Renal cortical epithelial cell (primary cell): ENCODE measurements at regions not wholly inside any gene's neighbourhood (a gene's known extent, or its start where the extent isn't known, plus 50 kb on each side); places are given as distances from the start of the nearest gene placed in this dataset.
"Not testable (repeated sequence)": the region's sequence is repeated elsewhere in the genome, so short reads cannot be mapped to it uniquely, and the experiment has no call there.

Source experiments
- DNase-seq: peaks from one replicate; pipeline ENCODE4 v3.0.0-alpha.2; 2011; ENCODE audit warnings: low read depth

- no peak for DNase-seq
Observed at GRCh38 chr6:167392631-167393316, 67.9 kb downstream of the TTLL2 start.

GRCh38 chr6:167393731-167394130 lies 68.8 kb downstream of the TTLL2 start:
- no peak for DNase-seq

DNA sequence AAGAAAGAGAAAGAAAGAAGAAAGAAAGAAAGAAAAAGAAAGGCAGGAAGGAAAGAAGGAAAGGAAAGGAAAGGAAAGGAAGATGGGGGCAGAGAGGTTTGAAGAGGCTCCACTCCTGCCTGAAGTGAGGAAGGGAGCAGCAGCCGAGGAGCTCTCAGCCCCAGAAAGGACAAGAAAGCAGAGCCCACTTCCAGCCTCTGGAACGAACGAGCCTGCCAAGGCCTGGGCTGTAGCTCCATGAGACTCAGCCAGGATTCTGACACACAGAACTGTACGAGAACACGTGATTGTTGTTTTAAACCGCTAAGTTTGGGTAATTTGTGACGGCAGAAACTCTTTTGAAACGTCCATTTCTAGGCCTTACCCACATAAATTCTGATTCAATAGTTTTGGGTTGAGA lies 69.5 kb downstream of the TTLL2 start:
- DNase-seq: no peak

DNA sequence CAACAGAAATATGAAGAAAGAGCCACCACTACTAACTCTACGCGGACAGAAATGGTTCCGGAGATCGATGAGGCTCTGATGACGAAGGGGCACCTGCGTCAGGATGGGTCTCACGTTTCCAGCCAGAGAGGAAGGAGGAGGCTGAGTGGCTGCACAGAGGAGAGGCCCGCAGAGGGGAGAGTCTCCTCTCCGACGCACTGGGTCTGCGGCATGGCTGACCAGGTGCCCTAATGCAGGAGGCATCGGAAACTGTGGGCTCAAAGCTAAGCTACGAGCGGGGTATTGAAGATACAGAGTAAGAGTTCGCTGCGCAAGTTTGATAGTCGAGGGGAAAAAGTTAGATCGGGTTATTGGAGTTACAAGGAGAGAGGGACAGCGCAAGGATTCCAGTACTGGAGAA lies 69.9 kb downstream of the TTLL2 start:
- DNase-seq: no peak

- no peak for DNase-seq
Observed at GRCh38 chr6:167396068-167396658, 71.3 kb downstream of the TTLL2 start.

- no peak for DNase-seq
Observed at GRCh38 chr6:167396659-167397490, 72.0 kb downstream of the TTLL2 start.

DNA sequence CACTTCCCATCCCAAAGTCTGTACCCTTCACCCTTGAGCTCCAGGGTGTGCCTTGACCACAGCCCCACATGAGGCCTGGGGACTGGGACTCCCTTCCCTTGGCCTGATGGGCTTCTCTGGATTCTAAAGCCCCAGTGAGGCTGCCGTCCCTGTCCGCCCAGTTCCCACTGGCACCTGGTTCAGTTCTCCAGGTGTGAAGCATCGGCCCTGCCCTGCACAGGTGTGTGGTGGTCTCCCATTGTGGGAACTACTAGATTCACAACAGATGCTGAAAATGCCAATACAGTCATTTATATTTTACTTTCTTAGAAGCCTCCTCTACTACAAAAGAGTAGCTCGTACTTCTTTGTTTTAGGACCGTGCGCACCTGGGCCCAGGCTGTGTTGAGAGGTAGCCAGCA lies 72.8 kb downstream of the TTLL2 start:
- no peak for DNase-seq

GRCh38 chr6:167398214-167399050 lies 73.5 kb downstream of the TTLL2 start:
- DNase-seq: no peak

- DNase-seq: no peak
Observed at GRCh38 chr6:167399051-167399387, 74.1 kb downstream of the TTLL2 start.

DNA sequence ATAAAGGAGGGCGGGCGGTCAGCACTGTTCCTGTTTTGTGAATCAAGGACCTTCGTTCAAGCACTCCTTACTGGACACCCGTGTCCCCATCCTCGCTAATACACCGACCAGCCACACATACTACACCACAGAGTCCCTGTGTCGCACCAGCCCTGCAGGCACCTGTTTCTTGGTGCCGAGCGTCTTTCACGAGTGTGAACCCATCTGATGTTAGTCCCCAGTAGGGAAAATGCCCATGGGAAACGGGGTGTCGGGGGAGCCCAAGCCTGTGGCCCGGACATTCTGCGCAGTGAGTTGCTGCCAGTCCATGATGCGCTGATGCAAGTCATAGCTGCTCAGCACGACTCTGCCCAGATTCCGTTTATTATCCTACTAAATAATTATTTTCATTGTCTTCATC lies 74.7 kb downstream of the TTLL2 start:
- DNase-seq: no peak

- DNase-seq: no peak
Observed at GRCh38 chr6:167400482-167401138, 75.7 kb downstream of the TTLL2 start.

DNA sequence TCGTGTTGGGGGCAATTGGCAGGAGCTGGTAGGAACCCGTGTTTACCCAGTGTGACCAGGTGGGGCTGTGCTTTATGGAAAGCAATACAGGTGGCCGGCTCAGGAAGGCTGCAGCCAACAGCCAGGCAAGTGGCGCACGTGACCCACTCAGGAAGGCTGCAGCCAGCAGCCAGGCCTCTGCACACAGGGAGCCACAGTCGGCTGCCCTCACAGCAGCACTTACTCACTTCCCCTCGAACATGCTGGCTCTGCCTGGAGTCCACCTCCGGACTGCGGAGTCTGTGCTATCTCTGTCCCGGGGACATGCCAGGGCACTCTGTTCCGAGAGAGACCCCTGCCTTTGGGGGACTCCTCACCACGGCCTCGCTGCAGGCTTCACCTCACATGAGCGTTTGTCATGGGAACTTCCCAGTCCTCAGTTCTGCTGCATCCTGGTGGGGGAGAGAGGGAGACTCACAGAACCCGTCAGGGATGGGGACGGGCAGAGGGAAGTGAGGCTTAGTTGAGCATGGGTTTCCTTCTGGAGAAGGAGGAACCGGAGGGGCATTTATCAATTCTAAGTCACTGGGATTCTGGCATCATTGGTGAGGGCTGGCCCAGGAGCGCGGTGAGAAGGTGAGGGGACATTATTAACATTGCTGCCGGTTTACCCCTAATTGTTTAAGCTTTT lies 76.8 kb downstream of the TTLL2 start:
- DNase-seq: no peak

DNA sequence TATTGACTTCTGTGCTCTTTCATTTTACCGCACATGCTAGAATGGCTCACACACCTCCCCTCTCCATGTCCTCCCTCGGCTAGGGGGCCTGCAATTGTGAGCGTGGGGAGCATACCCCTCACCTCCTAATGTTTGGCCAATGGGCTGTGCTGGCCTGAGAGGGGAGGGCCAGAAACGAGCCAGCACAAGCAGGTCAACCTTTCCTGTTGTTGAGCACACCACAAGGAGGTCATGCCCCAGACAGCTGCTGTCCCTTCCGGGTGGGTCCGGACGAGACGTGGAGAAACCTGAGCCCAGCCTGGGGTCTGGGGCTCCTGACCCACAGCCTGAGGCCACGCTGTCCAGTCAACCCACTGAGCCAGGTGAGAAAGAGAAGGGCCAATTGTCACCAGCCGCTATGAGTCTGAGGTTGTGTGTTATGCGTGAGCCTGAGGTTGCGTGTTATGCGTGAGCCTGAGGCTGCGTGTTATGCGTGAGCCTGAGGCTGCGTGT lies 77.4 kb downstream of the TTLL2 start:
- no peak for DNase-seq

- DNase-seq: no peak
Observed at GRCh38 chr6:167403427-167403826, 78.5 kb downstream of the TTLL2 start.

DNA sequence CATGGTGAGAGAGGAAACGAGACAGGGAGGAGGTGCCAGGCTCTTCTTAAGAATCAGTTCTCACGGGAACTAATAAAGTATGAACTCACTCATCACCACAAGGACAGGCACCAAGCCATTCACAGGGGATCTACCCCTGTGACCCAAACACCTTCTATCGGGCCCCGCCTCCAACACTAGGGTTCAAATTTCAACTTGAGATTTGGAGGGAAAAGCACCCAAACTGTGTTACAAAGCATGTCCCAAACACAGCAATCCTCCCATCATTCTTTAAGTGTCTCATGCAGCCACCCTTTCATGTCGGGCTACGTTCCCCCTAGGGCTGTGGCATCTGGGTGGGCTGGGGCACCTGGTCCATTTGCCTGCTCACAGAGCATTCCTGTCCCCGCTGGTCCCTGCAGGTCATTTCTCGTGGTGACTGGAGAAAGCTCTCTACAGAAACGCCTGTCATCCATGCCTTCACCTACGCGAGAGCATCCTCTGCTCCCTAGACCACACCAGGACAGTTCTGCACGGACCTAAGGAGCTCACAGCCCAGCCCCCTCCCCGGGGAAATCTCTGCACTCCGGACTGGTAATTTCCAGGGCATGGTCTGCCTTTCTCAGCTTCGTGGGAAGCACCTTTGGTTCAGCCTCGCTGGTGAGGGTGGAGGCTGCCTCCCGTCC lies 79.6 kb downstream of the TTLL2 start:
- no peak for DNase-seq

DNA sequence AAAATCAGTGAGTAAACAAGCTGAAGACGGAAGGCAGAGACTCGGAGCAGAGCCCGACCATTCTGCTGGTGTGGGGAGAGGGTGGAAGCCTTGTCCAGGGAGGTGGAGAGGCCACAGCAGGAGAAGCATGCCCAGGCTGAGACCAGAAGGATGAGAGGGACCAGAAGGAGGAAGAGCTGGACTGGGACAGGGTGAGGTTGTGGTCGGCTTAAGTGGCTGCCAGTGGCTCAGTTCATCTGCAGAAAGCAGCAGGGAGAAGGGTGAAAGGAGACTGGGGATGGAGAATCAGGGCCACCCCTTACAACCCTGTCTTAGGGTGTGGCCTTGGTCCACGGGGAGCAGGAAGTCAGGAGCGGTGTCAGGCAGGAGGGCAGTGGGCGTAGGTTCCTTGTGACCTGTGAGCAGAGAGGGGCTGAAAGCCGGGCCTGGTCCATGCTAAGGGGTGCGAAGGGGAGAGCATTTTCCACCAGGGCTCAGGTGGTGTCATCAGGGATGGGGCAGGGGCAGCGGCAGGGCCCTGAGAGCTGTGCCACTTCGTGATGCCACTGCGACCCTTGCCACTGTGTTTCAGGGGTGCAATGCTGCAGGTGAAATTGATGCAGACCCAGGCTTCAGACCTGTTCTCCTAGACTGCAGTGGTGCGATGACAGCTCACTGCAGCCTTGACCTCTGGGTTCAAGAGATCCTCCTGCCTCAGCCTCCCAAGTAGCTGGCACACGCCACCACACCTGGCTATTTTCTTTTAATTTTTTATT lies 81.1 kb downstream of the TTLL2 start:
- no peak for DNase-seq

GRCh38 chr6:167406533-167407238 lies 81.8 kb downstream of the TTLL2 start:
- not testable (repeated sequence) for DNase-seq

DNA sequence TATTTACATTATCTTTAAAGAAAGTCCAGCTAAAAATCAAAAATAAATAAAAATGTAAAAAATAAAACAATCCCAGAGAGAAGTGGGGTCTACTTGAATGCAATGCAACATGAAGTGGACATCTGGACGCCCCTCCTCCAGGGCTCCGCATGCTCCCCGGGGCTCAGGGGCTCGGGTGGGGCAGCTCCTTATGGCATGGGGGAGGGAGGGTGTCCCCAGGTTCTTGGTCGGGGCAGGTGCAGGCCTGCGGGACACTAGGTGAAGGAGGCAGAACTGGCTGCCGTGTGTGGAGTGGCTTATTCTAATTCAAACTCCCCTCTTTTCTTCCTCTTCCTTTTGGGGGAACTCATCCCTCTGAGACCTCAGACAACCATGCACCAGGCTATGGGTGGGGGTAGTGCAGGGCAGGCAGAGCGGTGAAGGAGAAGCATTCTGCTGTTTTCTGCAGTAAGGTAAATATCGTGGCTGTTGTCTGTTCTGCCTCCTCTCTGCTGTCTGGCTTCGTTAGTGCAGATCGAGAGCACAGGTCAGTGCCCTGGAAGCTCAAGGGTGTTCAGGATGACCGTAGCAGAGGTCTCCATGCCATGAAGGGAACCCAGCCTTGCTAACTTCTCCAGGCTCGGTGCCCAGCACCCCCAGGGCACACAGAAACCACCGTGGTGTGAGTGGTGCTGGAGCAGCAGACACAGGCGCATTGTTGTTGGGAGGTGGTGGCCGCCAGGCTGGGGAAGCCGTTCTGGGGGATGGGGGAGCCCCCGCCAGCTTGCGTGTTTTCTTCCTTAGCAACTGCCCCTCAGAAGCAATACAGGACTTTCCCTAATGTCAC lies 82.6 kb downstream of the TTLL2 start:
- no peak for DNase-seq
